ENCODE measurements at regions not wholly inside any gene's neighbourhood (a gene's known extent, or its start where the extent isn't known, plus 50 kb on each side); places are given as distances from the start of the nearest gene placed in this dataset.

DNA sequence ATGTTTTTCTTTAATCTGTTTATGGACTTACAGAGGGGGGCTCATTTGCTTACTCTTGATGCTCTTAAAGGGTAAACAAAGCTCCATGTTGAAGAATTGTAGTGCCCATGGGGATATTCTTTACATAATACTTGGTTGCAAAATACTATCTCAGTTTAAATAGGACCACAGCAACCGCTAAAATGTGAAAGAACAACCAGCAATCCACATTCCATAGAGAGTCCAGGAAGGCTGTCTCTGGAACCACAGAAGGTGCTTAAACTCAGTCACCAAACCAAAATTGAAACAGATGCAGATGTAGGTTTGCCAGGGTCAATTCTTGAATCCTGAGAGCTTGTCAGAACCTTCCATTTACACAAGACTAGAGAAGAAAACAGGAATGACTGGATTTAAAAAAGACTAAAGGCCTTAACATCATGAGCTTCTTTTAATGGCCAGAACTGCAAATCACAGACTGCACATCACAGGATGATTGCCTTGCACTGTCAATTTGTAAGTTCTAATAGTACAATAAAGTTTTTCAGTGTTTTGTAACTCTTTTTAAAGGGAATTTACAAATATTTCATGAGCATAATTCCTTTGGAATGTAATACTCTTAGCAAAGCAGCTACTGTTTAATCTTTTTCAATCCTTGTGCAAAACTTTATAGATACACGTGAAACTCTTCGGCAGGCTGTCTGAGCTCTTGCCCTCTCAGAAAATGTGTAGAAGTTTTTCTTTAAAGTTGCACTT lies 661.6 kb downstream of the SI start:
- H3K4me3 ChIP-seq (IDR thresholded peaks at IDR 0.05; ENCODE audit: insufficient read depth, low read depth, low read length) = no peak overlapping the region
- peak overlapping the region; percentile 11; the same call in 1 of the 2 replicates for H3K9ac ChIP-seq
- no peaks in the 10 kb centered on the region for H3K79me2 ChIP-seq (ENCODE audit: insufficient read depth, low read depth)
- H3K36me3 ChIP-seq (ENCODE audit: insufficient read depth) = no peaks in the 10 kb centered on the region
- H3K4me1 ChIP-seq (ENCODE audit: low read depth, poor library complexity, severe bottlenecking) = peaks cover 30% of the 10 kb centered on the region
- no peaks in the 10 kb centered on the region for H3K27me3 ChIP-seq (ENCODE audit: insufficient read depth, low read depth)
- no peaks in the 10 kb centered on the region for H4K20me1 ChIP-seq (ENCODE audit: insufficient read depth)
- H3K4me2 ChIP-seq = peak overlapping the region; percentile 54
- TF ChIP-seq, protein P1, sequence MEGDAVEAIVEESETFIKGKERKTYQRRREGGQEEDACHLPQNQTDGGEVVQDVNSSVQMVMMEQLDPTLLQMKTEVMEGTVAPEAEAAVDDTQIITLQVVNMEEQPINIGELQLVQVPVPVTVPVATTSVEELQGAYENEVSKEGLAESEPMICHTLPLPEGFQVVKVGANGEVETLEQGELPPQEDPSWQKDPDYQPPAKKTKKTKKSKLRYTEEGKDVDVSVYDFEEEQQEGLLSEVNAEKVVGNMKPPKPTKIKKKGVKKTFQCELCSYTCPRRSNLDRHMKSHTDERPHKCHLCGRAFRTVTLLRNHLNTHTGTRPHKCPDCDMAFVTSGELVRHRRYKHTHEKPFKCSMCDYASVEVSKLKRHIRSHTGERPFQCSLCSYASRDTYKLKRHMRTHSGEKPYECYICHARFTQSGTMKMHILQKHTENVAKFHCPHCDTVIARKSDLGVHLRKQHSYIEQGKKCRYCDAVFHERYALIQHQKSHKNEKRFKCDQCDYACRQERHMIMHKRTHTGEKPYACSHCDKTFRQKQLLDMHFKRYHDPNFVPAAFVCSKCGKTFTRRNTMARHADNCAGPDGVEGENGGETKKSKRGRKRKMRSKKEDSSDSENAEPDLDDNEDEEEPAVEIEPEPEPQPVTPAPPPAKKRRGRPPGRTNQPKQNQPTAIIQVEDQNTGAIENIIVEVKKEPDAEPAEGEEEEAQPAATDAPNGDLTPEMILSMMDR (conservative IDR thresholded peaks at IDR 0.05; ENCODE audit: low read depth, low read length) = no peak
- H2AFZ ChIP-seq (ENCODE audit: low read depth) = peak overlapping the region; percentile 79
- peak overlapping the region; percentile 50 for H3K27ac ChIP-seq

DNA sequence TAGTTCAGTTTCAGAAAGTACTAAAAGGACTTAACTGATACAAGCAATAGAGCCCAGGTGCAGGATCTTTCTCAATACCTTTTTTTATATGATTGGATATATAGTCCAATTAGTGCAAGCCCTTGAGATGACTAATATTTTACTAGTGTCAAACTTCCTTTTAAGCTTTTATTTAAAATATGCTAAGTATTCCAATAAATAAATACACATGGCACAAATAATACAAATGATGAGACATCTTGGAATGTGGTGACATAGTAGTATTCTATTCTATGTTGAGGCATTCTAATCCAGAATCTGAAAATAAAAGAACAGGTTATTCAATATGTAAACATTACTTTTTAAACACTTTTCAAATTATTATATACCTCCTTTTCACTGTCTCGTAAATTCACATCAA lies 670.0 kb downstream of the SI start:
- Histone ChIP-seq H3K4me2 (no peak overlapping the region), H2AFZ (ENCODE audit: low read depth) (no peak overlapping the region)
- TF ChIP-seq, protein P1 (conservative IDR thresholded peaks at IDR 0.05; ENCODE audit: low read depth, low read length) = no peak

DNA sequence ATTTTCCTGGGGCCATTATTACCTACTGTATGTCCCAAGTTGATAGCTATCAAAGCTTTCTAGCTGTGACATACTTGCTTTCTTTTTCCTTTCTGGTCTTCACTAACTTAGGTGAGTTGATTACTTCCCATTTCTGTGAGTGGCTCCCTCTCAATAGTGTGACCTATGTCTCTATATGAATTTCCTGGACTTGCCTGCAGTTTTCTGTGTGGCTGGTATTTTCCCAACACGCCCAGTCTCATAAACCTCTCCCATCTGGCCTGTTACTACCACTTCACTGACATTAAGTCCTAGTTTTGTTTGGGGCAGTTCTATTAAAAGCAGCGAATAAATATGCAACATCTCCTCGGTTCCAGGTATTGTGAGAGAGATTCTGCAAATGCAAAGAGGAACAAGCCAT lies 671.2 kb downstream of the SI start:
- no peak overlapping the region for H3K4me3 ChIP-seq (IDR thresholded peaks at IDR 0.05; ENCODE audit: insufficient read depth, low read depth, low read length)
- H3K27ac ChIP-seq = no peak overlapping the region
- H3K79me2 ChIP-seq (ENCODE audit: insufficient read depth, low read depth) = no peaks in the 10 kb centered on the region
- no peak overlapping the region for H3K4me2 ChIP-seq
- H3K4me1 ChIP-seq (ENCODE audit: low read depth, poor library complexity, severe bottlenecking) = peaks cover 14% of the 10 kb centered on the region
- H3K9ac ChIP-seq = no peak overlapping the region
- no peaks in the 10 kb centered on the region for H3K36me3 ChIP-seq (ENCODE audit: insufficient read depth)
- TF ChIP-seq, protein P1 (conservative IDR thresholded peaks at IDR 0.05; ENCODE audit: low read depth, low read length) = no peak
- no peaks in the 10 kb centered on the region for H3K27me3 ChIP-seq (ENCODE audit: insufficient read depth, low read depth)
- no peak overlapping the region for H2AFZ ChIP-seq (ENCODE audit: low read depth)
- H4K20me1 ChIP-seq (ENCODE audit: insufficient read depth) = no peaks in the 10 kb centered on the region

More for the DNA sequence above, 670.0 kb downstream of the SI start:
- H3K27me3 ChIP-seq (ENCODE audit: insufficient read depth, low read depth) = no peaks in the 10 kb centered on the region
- H3K4me1 ChIP-seq (ENCODE audit: low read depth, poor library complexity, severe bottlenecking) = peaks cover 14% of the 10 kb centered on the region
- H4K20me1 ChIP-seq (ENCODE audit: insufficient read depth) = no peaks in the 10 kb centered on the region
- H3K27ac ChIP-seq = no peak overlapping the region
- H3K9ac ChIP-seq = no peak overlapping the region
- no peak overlapping the region for H3K4me3 ChIP-seq (IDR thresholded peaks at IDR 0.05; ENCODE audit: insufficient read depth, low read depth, low read length)
- no peaks in the 10 kb centered on the region for H3K36me3 ChIP-seq (ENCODE audit: insufficient read depth)
- H3K79me2 ChIP-seq (ENCODE audit: insufficient read depth, low read depth) = no peaks in the 10 kb centered on the region

DNA sequence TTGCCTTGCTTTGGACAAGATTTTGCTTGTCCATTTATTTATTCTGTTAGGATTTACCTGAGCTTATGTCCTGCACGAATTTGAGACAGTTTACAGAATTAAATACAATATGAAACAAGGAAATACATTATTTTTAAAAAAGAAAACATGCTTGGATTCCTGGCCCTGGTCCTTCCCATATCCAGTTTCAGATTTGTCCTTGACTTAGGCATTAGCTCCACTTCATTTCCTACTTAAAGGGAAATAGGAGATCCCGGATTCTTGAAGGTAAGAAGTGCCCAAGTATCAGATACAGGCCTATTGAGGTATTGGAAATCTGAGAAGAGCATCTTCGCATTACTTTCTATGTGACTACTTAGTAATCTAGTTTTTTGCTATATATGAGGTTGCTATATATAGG lies 672.0 kb downstream of the SI start:
- no peaks in the 10 kb centered on the region for H4K20me1 ChIP-seq (ENCODE audit: insufficient read depth)
- H3K4me1 ChIP-seq (ENCODE audit: low read depth, poor library complexity, severe bottlenecking) = peaks cover 14% of the 10 kb centered on the region
- H3K4me3 ChIP-seq (IDR thresholded peaks at IDR 0.05; ENCODE audit: insufficient read depth, low read depth, low read length) = no peak overlapping the region
- H3K27me3 ChIP-seq (ENCODE audit: insufficient read depth, low read depth) = no peaks in the 10 kb centered on the region
- TF ChIP-seq, protein P1 (conservative IDR thresholded peaks at IDR 0.05; ENCODE audit: low read depth, low read length) = no peak
- H3K27ac ChIP-seq = no peak overlapping the region
- H3K9ac ChIP-seq = no peak overlapping the region
- H2AFZ ChIP-seq (ENCODE audit: low read depth) = no peak overlapping the region
- H3K79me2 ChIP-seq (ENCODE audit: insufficient read depth, low read depth) = no peaks in the 10 kb centered on the region
- no peaks in the 10 kb centered on the region for H3K36me3 ChIP-seq (ENCODE audit: insufficient read depth)
- no peak overlapping the region for H3K4me2 ChIP-seq

Measured in KMS-11 (cell line).